Keratinocyte (primary cell): ENCODE measurements at regions not wholly inside any gene's neighbourhood (a gene's known extent, or its start where the extent isn't known, plus 50 kb on each side); places are given as distances from the start of the nearest gene placed in this dataset.

Experiments
- DNase-seq: peaks from one replicate; pipeline ENCODE4 v3.0.0-alpha.2; 2011; ENCODE audit warnings: low read depth, missing footprints, low spot score
- FAIRE-seq: peaks from 2 replicates; lab custom pipeline; 2011; peaks lifted over from hg19 to GRCh38; lab: Jason Lieb, UNC
- H2AFZ ChIP-seq: 2 replicates; pipeline ENCODE4 v1.6.0; 2012; ENCODE audit warnings: low read length, control low read depth, inconsistent platforms; ENCODE audit not compliant: control insufficient read depth
- H3K27ac ChIP-seq: 2 replicates; pipeline ENCODE4 v1.5.1; 2011; ENCODE audit warnings: low read length; ENCODE audit not compliant: control insufficient read depth, insufficient read depth
- H3K27me3 ChIP-seq: 3 replicates; pipeline ENCODE4 v1.6.0; 2011; ENCODE audit warnings: low read length; ENCODE audit not compliant: control insufficient read depth, insufficient read depth; ENCODE audit errors: extremely low read depth
- H3K36me3 ChIP-seq, 2 experiments: 2 replicates in 1 of 2; 3 replicates in 1 of 2; pipeline ENCODE4 v1.5.1; 2011; ENCODE audit warnings: low read length in 2 of 2, mild to moderate bottlenecking in 1 of 2; ENCODE audit not compliant: control insufficient read depth in 2 of 2, insufficient read depth in 2 of 2; ENCODE audit errors: extremely low read depth in 1 of 2
- H3K4me1 ChIP-seq: 3 replicates; pipeline ENCODE4 v1.5.1; 2011; ENCODE audit warnings: low read length; ENCODE audit not compliant: control insufficient read depth, insufficient read depth; ENCODE audit errors: extremely low read depth
- H3K4me2 ChIP-seq: 3 replicates; pipeline ENCODE4 v1.6.0; 2011; ENCODE audit warnings: low read depth, low read length; ENCODE audit not compliant: control insufficient read depth, insufficient read depth; ENCODE audit errors: extremely low read depth
- H3K4me3 ChIP-seq, 3 experiments: fragments of 200-600 bp in 1 of 3; sonication (generic) in 1 of 3; 2 replicates in 2 of 3; 3 replicates in 1 of 3; pipeline ENCODE4 v1.5.1; 2011 to 2016; ENCODE audit warnings: low read length in 3 of 3, mild to moderate bottlenecking in 3 of 3, control low read depth in 2 of 3, inconsistent platforms in 1 of 3, low read depth in 1 of 3, mixed read lengths in 1 of 3, mixed run types in 1 of 3, moderate library complexity in 1 of 3; ENCODE audit not compliant: control insufficient read depth in 2 of 3, insufficient read depth in 2 of 3; ENCODE audit errors: extremely low read depth in 1 of 3
- H3K79me2 ChIP-seq: 2 replicates; pipeline ENCODE4 v1.6.0; 2012; ENCODE audit warnings: low read length; ENCODE audit not compliant: control insufficient read depth, insufficient read depth
- H3K9ac ChIP-seq: 3 replicates; pipeline ENCODE4 v1.6.0; 2011; ENCODE audit warnings: low read length; ENCODE audit not compliant: control insufficient read depth, insufficient read depth; ENCODE audit errors: extremely low read depth
- H3K9me1 ChIP-seq: 3 replicates; pipeline ENCODE4 v1.6.0; 2011; ENCODE audit warnings: low read length; ENCODE audit not compliant: control insufficient read depth, insufficient read depth; ENCODE audit errors: extremely low read depth
- H3K9me3 ChIP-seq: 2 replicates; pipeline ENCODE4 v1.5.1; 2012; ENCODE audit warnings: low read depth, low read length; ENCODE audit not compliant: control insufficient read depth
- H4K20me1 ChIP-seq: 3 replicates; pipeline ENCODE4 v1.6.0; 2011; ENCODE audit warnings: low read length; ENCODE audit not compliant: control insufficient read depth, insufficient read depth; ENCODE audit errors: extremely low read depth
- EZH2 ChIP-seq: IDR thresholded peaks from one replicate; pipeline ENCODE4 v1.6.1; 2012; ENCODE audit warnings: inconsistent platforms, mild to moderate bottlenecking, low read length, moderate library complexity
- dilution Hi-C: fragments of 300-500 bp; cut with MboI; formaldehyde crosslinking; loops from one replicate; pipeline ENCODE4 v1.7.0; 2020; ENCODE audit warnings: low sequenced_read_pairs; ENCODE audit not compliant: extremely low pct_ligation_motif_present
- TF ChIP-seq, protein P1 (sequence below), 3 experiments: IDR thresholded peaks in 1 of 3; conservative IDR thresholded peaks in 1 of 3; optimal IDR thresholded peaks in 1 of 3; 2 replicates in 2 of 3; 3 replicates in 1 of 3; pipeline versions ENCODE3 to v1.5.1; 2011; ENCODE audit warnings: low read length in 3 of 3, mild to moderate bottlenecking in 3 of 3, moderate library complexity in 2 of 3, control low read depth in 1 of 3, inconsistent platforms in 1 of 3; ENCODE audit not compliant: insufficient read depth in 2 of 3; ENCODE audit errors: extremely low read depth in 1 of 3

- no peak for DNase-seq
- Histone ChIP-seq H2AFZ (no peak overlapping the region), H3K27ac (no peak overlapping the region)
These were observed 153.1 kb downstream of the LACC1 start for GRCh38 chr13:44032802-44033201.

GRCh38 chr13:44035400-44035799 is 155.7 kb downstream of the LACC1 start:
- no peaks in the 10 kb centered on the region for H3K4me1 ChIP-seq
- dilution Hi-C loops, result loop anchor here (25.0 kb wide), 1 partner anchor 402 kb away; no protein-coding TSS in a partner anchor
- no peak for FAIRE-seq

More at GRCh38 chr13:44032802-44033201, 153.1 kb downstream of the LACC1 start:
- Histone ChIP-seq H3K79me2 (no peaks in the 10 kb centered on the region), H3K9me3 (no peaks in the 10 kb centered on the region), H3K4me1 (no peaks in the 10 kb centered on the region), H4K20me1 (no peaks in the 10 kb centered on the region), H3K9ac (no peak overlapping the region), H3K36me3 (no peaks in the 10 kb centered on the region), H3K4me2 (no peak overlapping the region), H3K4me3 (no peak overlapping the region), H3K9me1 (no peaks in the 10 kb centered on the region), H3K27me3 (no peaks in the 10 kb centered on the region)
- no peak for FAIRE-seq
- no peak for TF ChIP-seq EZH2
- TF ChIP-seq, protein P1, sequence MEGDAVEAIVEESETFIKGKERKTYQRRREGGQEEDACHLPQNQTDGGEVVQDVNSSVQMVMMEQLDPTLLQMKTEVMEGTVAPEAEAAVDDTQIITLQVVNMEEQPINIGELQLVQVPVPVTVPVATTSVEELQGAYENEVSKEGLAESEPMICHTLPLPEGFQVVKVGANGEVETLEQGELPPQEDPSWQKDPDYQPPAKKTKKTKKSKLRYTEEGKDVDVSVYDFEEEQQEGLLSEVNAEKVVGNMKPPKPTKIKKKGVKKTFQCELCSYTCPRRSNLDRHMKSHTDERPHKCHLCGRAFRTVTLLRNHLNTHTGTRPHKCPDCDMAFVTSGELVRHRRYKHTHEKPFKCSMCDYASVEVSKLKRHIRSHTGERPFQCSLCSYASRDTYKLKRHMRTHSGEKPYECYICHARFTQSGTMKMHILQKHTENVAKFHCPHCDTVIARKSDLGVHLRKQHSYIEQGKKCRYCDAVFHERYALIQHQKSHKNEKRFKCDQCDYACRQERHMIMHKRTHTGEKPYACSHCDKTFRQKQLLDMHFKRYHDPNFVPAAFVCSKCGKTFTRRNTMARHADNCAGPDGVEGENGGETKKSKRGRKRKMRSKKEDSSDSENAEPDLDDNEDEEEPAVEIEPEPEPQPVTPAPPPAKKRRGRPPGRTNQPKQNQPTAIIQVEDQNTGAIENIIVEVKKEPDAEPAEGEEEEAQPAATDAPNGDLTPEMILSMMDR (optimal IDR thresholded peaks at IDR 0.05 in 1 of 3, IDR thresholded peaks at IDR 0.05 in 1 of 3, conservative IDR thresholded peaks at IDR 0.05 in 1 of 3; ENCODE audit: extremely low read depth in 1 of 3, insufficient read depth in 2 of 3, low read length in 3 of 3), result no peak
- dilution Hi-C loops, result loop anchor here (25.0 kb wide), 1 partner anchor 404 kb away; no protein-coding TSS in a partner anchor

More at GRCh38 chr13:44035400-44035799, 155.7 kb downstream of the LACC1 start:
- Histone ChIP-seq H3K27ac (no peak overlapping the region), H3K36me3 (no peaks in the 10 kb centered on the region), H3K79me2 (no peaks in the 10 kb centered on the region), H3K9me1 (no peaks in the 10 kb centered on the region), H3K9ac (no peak overlapping the region), H3K9me3 (no peaks in the 10 kb centered on the region), H4K20me1 (no peaks in the 10 kb centered on the region), H3K4me3 (no peak overlapping the region), H3K27me3 (no peaks in the 10 kb centered on the region), H2AFZ (no peak overlapping the region), H3K4me2 (no peak overlapping the region)
- DNase-seq, result no peak
- TF ChIP-seq, protein P1 (optimal IDR thresholded peaks at IDR 0.05 in 1 of 3, IDR thresholded peaks at IDR 0.05 in 1 of 3, conservative IDR thresholded peaks at IDR 0.05 in 1 of 3; ENCODE audit: extremely low read depth in 1 of 3, insufficient read depth in 2 of 3, low read length in 3 of 3), result no peak
- TF ChIP-seq EZH2, result no peak
